MM.1S (cell line): ENCODE measurements at regions not wholly inside any gene's neighbourhood (a gene's known extent, or its start where the extent isn't known, plus 50 kb on each side); places are given as distances from the start of the nearest gene placed in this dataset.

Source experiments
- DNase-seq: peaks from one replicate; pipeline ENCODE4 v3.0.0-alpha.2; 2015
- H2AFZ ChIP-seq: fragments of 300-600 bp; sonication (generic); 2 replicates; pipeline ENCODE4 v1.6.0; 2016; ENCODE audit warnings: antibody characterized with exemption, low read length
- H3F3A ChIP-seq: fragments of 300-600 bp; sonication (generic); 2 replicates; pipeline ENCODE4 v1.6.1; 2016; ENCODE audit warnings: mild to moderate bottlenecking, antibody characterized with exemption, low read length, moderate library complexity, mixed read lengths; ENCODE audit not compliant: insufficient read depth
- H3K27ac ChIP-seq: fragments of 300-600 bp; sonication (generic); 2 replicates; pipeline ENCODE4 v1.5.1; 2016; ENCODE audit warnings: mild to moderate bottlenecking, low read length
- H3K27me3 ChIP-seq: fragments of 300-600 bp; sonication (generic); replicated peaks from 2 replicates; pipeline ENCODE4 v1.6.0; 2016; ENCODE audit warnings: low read length; ENCODE audit not compliant: insufficient read depth
- H3K36me3 ChIP-seq: fragments of 300-600 bp; sonication (generic); replicated peaks from 2 replicates; pipeline ENCODE4 v1.6.1; 2016; ENCODE audit warnings: mild to moderate bottlenecking, low read length, mixed read lengths; ENCODE audit not compliant: insufficient read depth
- H3K4me1 ChIP-seq: fragments of 300-600 bp; sonication (generic); 2 replicates; pipeline ENCODE4 v1.6.1; 2016; ENCODE audit warnings: low read length, mixed read lengths
- H3K4me2 ChIP-seq: fragments of 300-600 bp; sonication (generic); 2 replicates; pipeline ENCODE4 v1.6.0; 2016; ENCODE audit warnings: low read depth, low read length
- H3K4me3 ChIP-seq: fragments of 300-600 bp; sonication (generic); 2 replicates; pipeline ENCODE4 v1.5.1; 2016; ENCODE audit warnings: low read length, mixed read lengths
- H3K79me2 ChIP-seq: fragments of 300-600 bp; sonication (generic); 2 replicates; pipeline ENCODE4 v1.6.1; 2016; ENCODE audit warnings: mixed run types, low read length, mixed read lengths
- H3K9ac ChIP-seq: fragments of 300-600 bp; sonication (generic); 2 replicates; pipeline ENCODE4 v1.6.1; 2016; ENCODE audit warnings: low read length, mixed read lengths
- H3K9me2 ChIP-seq: fragments of 300-600 bp; sonication (generic); replicated peaks from 2 replicates; pipeline ENCODE4 v1.6.1; 2016; ENCODE audit warnings: mild to moderate bottlenecking, low read length, mixed read lengths; ENCODE audit not compliant: insufficient read depth
- H3K9me3 ChIP-seq: fragments of 300-600 bp; sonication (generic); replicated peaks from 2 replicates; pipeline ENCODE4 v1.6.1; 2016; ENCODE audit warnings: mild to moderate bottlenecking, low read length, mixed read lengths; ENCODE audit not compliant: insufficient read depth
- H4K20me1 ChIP-seq: fragments of 300-600 bp; sonication (generic); 2 replicates; pipeline ENCODE4 v1.6.1; 2016; ENCODE audit warnings: mild to moderate bottlenecking, low read length, moderate library complexity, mixed read lengths; ENCODE audit not compliant: insufficient read depth
- EZH2 ChIP-seq: fragments of 300-600 bp; sonication (generic); optimal IDR thresholded peaks from 2 replicates; pipeline ENCODE3; 2017; ENCODE audit warnings: low read depth, mild to moderate bottlenecking, antibody characterized with exemption, low read length, mixed read lengths
- EZH2phosphoT487 ChIP-seq: fragments of 300-600 bp; sonication (generic); IDR thresholded peaks from 2 replicates; pipeline ENCODE4 v1.6.1; 2018; ENCODE audit warnings: antibody characterized with exemption, low read length
- TF ChIP-seq, protein P1 (sequence below): fragments of 300-600 bp; sonication (generic); IDR thresholded peaks from 2 replicates; pipeline ENCODE4 v1.5.1; 2016; ENCODE audit warnings: antibody characterized with exemption, low read length, mixed read lengths

GRCh38 chr18:38654946-38655345 is 1089.3 kb upstream of the CELF4 start:
- Histone ChIP-seq H3K9ac (no peak overlapping the region), H3F3A (no peaks in the 10 kb centered on the region), H3K27me3 (no peaks in the 10 kb centered on the region), H3K27ac (no peak overlapping the region), H3K4me1 (no peaks in the 10 kb centered on the region), H4K20me1 (no peaks in the 10 kb centered on the region), H3K9me2 (no peaks in the 10 kb centered on the region), H2AFZ (no peak overlapping the region), H3K79me2 (no peaks in the 10 kb centered on the region), H3K4me3 (no peak overlapping the region), H3K4me2 (no peak overlapping the region), H3K36me3 (no peaks in the 10 kb centered on the region), H3K9me3 (no peaks in the 10 kb centered on the region)
- TF ChIP-seq EZH2 = no peak
- no peak for TF ChIP-seq EZH2phosphoT487
- TF ChIP-seq, protein P1, sequence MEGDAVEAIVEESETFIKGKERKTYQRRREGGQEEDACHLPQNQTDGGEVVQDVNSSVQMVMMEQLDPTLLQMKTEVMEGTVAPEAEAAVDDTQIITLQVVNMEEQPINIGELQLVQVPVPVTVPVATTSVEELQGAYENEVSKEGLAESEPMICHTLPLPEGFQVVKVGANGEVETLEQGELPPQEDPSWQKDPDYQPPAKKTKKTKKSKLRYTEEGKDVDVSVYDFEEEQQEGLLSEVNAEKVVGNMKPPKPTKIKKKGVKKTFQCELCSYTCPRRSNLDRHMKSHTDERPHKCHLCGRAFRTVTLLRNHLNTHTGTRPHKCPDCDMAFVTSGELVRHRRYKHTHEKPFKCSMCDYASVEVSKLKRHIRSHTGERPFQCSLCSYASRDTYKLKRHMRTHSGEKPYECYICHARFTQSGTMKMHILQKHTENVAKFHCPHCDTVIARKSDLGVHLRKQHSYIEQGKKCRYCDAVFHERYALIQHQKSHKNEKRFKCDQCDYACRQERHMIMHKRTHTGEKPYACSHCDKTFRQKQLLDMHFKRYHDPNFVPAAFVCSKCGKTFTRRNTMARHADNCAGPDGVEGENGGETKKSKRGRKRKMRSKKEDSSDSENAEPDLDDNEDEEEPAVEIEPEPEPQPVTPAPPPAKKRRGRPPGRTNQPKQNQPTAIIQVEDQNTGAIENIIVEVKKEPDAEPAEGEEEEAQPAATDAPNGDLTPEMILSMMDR = no peak
- no peak for DNase-seq

DNA sequence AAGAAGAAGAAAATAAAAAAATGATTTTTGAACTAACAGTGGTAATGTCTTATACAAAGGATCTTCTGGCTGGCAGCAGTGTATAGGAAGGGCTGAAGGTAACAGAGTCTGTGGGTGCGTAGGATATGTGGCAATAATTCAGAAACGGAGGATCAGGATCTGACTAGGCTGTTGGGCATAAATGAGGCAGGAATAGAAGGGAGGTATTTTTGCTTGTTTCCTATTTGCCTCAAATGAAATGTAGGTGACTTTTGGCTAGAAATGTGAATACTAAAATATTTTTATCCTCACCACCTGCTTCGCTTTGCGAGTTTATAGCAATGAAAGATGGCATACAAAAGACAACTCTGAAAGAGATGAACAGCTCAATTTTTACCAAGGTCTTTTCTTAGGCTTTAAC is 1086.1 kb upstream of the CELF4 start:
- Histone ChIP-seq H3K9me2 (no peaks in the 10 kb centered on the region), H3K4me1 (no peaks in the 10 kb centered on the region), H3K4me2 (no peak overlapping the region), H3K9me3 (no peaks in the 10 kb centered on the region), H4K20me1 (no peaks in the 10 kb centered on the region), H3K4me3 (no peak overlapping the region), H3K36me3 (no peaks in the 10 kb centered on the region), H3K27me3 (no peaks in the 10 kb centered on the region), H3K79me2 (no peaks in the 10 kb centered on the region), H3K9ac (no peak overlapping the region), H2AFZ (no peak overlapping the region), H3K27ac (no peak overlapping the region), H3F3A (no peaks in the 10 kb centered on the region)
- TF ChIP-seq, protein P1 = no peak
- TF ChIP-seq EZH2 = no peak
- TF ChIP-seq EZH2phosphoT487 = no peak
- DNase-seq = no peak

DNA sequence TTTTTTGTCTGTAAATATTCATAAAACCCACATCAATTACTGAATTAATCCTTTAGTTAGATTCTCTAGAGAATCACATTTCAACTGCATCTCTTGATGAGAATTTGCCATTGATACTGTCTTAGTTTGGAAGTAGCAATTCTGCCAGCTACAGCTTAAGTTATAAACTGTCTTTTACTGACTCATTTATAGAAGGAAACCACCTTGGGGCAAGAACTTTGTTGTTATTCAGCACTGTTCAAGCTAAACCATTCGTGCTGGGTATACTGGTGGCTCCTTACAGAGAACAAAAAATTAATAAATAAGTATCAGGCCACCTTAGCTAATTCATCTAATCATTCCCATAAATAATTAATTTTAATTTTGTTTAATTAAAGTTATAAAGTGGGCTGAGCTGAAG is 1082.6 kb upstream of the CELF4 start:
- Histone ChIP-seq H3K9ac (no peak overlapping the region), H3K4me3 (no peak overlapping the region), H3K79me2 (no peaks in the 10 kb centered on the region), H3K27ac (no peak overlapping the region), H3K4me1 (no peaks in the 10 kb centered on the region), H3K27me3 (no peaks in the 10 kb centered on the region), H3F3A (no peaks in the 10 kb centered on the region), H3K9me2 (no peaks in the 10 kb centered on the region), H3K4me2 (no peak overlapping the region), H3K9me3 (no peaks in the 10 kb centered on the region), H3K36me3 (no peaks in the 10 kb centered on the region), H2AFZ (no peak overlapping the region), H4K20me1 (no peaks in the 10 kb centered on the region)
- TF ChIP-seq EZH2 = no peak
- no peak for TF ChIP-seq EZH2phosphoT487
- TF ChIP-seq, protein P1 = no peak
- no peak for DNase-seq
